Neural cell (in vitro differentiated cells): ENCODE measurements at regions not wholly inside any gene's neighbourhood (a gene's known extent, or its start where the extent isn't known, plus 50 kb on each side); places are given as distances from the start of the nearest gene placed in this dataset.

Source experiments
- H2AFZ ChIP-seq: fragments of 200-600, 300-800 bp; sonication (generic), shearing (Covaris generic); 2 replicates; pipeline ENCODE4 v1.6.0; 2014; ENCODE audit warnings: low read depth, mild to moderate bottlenecking, antibody characterized with exemption, low read length, moderate library complexity
- H3F3A ChIP-seq: fragments of 200-600 bp; shearing (Covaris generic); 2 replicates; pipeline ENCODE4 v1.6.1; 2016; ENCODE audit warnings: mild to moderate bottlenecking, moderate library complexity, mixed read lengths, antibody characterized with exemption, low read length; ENCODE audit not compliant: insufficient read depth, poor library complexity, severe bottlenecking
- H3K27ac ChIP-seq: fragments of 200-600, 300-800 bp; sonication (generic), shearing (Covaris generic); 2 replicates; pipeline ENCODE4 v1.5.1; 2014; ENCODE audit warnings: mild to moderate bottlenecking, low read length, moderate library complexity
- H3K27me3 ChIP-seq: fragments of 300-800, 200-600 bp; sonication (generic), shearing (Covaris generic); 2 replicates; pipeline ENCODE4 v1.6.0; 2014; ENCODE audit warnings: mild to moderate bottlenecking, low read depth, low read length, moderate library complexity; ENCODE audit not compliant: insufficient read depth
- H3K36me3 ChIP-seq: fragments of 300-800, 200-600 bp; sonication (generic), shearing (Covaris generic); 2 replicates; pipeline ENCODE4 v1.5.1; 2014; ENCODE audit warnings: mild to moderate bottlenecking, antibody characterized with exemption, low read length, moderate library complexity; ENCODE audit not compliant: insufficient read depth
- H3K4me2 ChIP-seq: fragments of 300-800, 200-600 bp; sonication (generic), shearing (Covaris generic); 2 replicates; pipeline ENCODE4 v1.6.0; 2014; ENCODE audit warnings: mild to moderate bottlenecking, low read length
- H3K4me3 ChIP-seq: fragments of 300-800, 200-600 bp; sonication (generic), shearing (Covaris generic); 2 replicates; pipeline ENCODE4 v1.5.1; 2014; ENCODE audit warnings: mild to moderate bottlenecking, low read length, moderate library complexity
- H3K79me2 ChIP-seq: fragments of 200-600 bp; shearing (Covaris generic); replicated peaks from 2 replicates; pipeline ENCODE4 v1.6.0; 2014; ENCODE audit warnings: mild to moderate bottlenecking, low read length, moderate library complexity; ENCODE audit not compliant: insufficient read depth
- H3K9ac ChIP-seq: fragments of 300-800, 200-600 bp; sonication (generic), shearing (Covaris generic); 2 replicates; pipeline ENCODE4 v1.6.1; 2016; ENCODE audit warnings: mild to moderate bottlenecking, low read length, mixed read lengths
- H3K9me2 ChIP-seq: fragments of 200-600 bp; shearing (Covaris generic); 2 replicates; pipeline ENCODE4 v1.6.1; 2016; ENCODE audit warnings: mild to moderate bottlenecking, low read length, mixed read lengths; ENCODE audit not compliant: insufficient read depth
- H3K9me3 ChIP-seq: fragments of 200-600, 300-800 bp; sonication (generic), shearing (Covaris generic); 2 replicates; pipeline ENCODE4 v1.6.1; 2016; ENCODE audit warnings: mild to moderate bottlenecking, mixed run types, low read length, moderate library complexity, mixed read lengths
- H4K20me1 ChIP-seq: fragments of 200-600 bp; shearing (Covaris generic); 2 replicates; pipeline ENCODE4 v1.6.1; 2016; ENCODE audit warnings: mild to moderate bottlenecking, mixed run types; ENCODE audit not compliant: insufficient read depth
- CTCF ChIP-seq: fragments of 450-650 bp; IDR thresholded peaks from 2 replicates; pipeline ENCODE4 v1.5.1; 2014; ENCODE audit warnings: antibody characterized with exemption, mild to moderate bottlenecking, moderate library complexity; ENCODE audit not compliant: poor library complexity, severe bottlenecking
- EP300 ChIP-seq: fragments of 450-650 bp; conservative IDR thresholded peaks from 2 replicates; pipeline ENCODE4 v1.6.1; 2014; ENCODE audit warnings: antibody characterized with exemption, mild to moderate bottlenecking, moderate library complexity; ENCODE audit not compliant: poor library complexity, severe bottlenecking
- EZH2 ChIP-seq: fragments of 200-600, 300-800 bp; shearing (Covaris generic), sonication (generic); IDR thresholded peaks from 2 replicates; pipeline ENCODE4 v1.6.1; 2014; ENCODE audit warnings: antibody characterized with exemption, low read length, borderline replicate concordance, mild to moderate bottlenecking; ENCODE audit not compliant: insufficient read depth, poor library complexity, severe bottlenecking
- MXI1 ChIP-seq: fragments of 450-650 bp; conservative IDR thresholded peaks from 2 replicates; pipeline ENCODE4 v1.6.1; 2014; ENCODE audit warnings: antibody characterized with exemption, mild to moderate bottlenecking; ENCODE audit not compliant: poor library complexity, severe bottlenecking
- POLR2AphosphoS5 ChIP-seq: IDR thresholded peaks from 2 replicates; pipeline ENCODE4 v1.6.1; 2012
- RAD21 ChIP-seq: fragments of 450-650 bp; conservative IDR thresholded peaks from 2 replicates; pipeline ENCODE4 v1.6.1; 2014; ENCODE audit warnings: antibody characterized with exemption, mild to moderate bottlenecking, moderate library complexity
- REST ChIP-seq: IDR thresholded peaks from 2 replicates; pipeline ENCODE4 v1.6.1; 2012; ENCODE audit warnings: borderline replicate concordance
- SMC3 ChIP-seq: fragments of 450-650 bp; conservative IDR thresholded peaks from 2 replicates; pipeline ENCODE4 v1.6.1; 2014; ENCODE audit warnings: antibody characterized with exemption, mild to moderate bottlenecking, moderate library complexity; ENCODE audit not compliant: poor library complexity
- TAF1 ChIP-seq: IDR thresholded peaks from 2 replicates; pipeline ENCODE4 v1.6.1; 2012; ENCODE audit warnings: low read depth

- Histone ChIP-seq H3K4me3 (no peak overlapping the region), H2AFZ (no peak overlapping the region), H3K79me2 (no peaks in the 10 kb centered on the region), H3K27ac (no peak overlapping the region), H3F3A (no peaks in the 10 kb centered on the region), H3K36me3 (no peaks in the 10 kb centered on the region), H3K9ac (no peak overlapping the region), H3K9me2 (no peaks in the 10 kb centered on the region), H3K9me3 (no peaks in the 10 kb centered on the region), H4K20me1 (no peaks in the 10 kb centered on the region), H3K27me3 (no peaks in the 10 kb centered on the region), H3K4me2 (no peak overlapping the region)
- no peak for TF ChIP-seq TAF1
- no peak for TF ChIP-seq SMC3
- no peak for TF ChIP-seq RAD21
These were observed 120.3 kb upstream of the USP9X start for GRCh38 chrX:40964633-40965586.

- Histone ChIP-seq H3K27me3 (no peaks in the 10 kb centered on the region), H3K79me2 (no peaks in the 10 kb centered on the region), H3K9me3 (no peaks in the 10 kb centered on the region), H3K9me2 (no peaks in the 10 kb centered on the region), H3K4me3 (no peak overlapping the region), H3K4me2 (no peak overlapping the region), H3K36me3 (no peaks in the 10 kb centered on the region), H2AFZ (no peak overlapping the region), H3F3A (no peaks in the 10 kb centered on the region), H3K9ac (no peak overlapping the region), H3K27ac (no peak overlapping the region), H4K20me1 (no peaks in the 10 kb centered on the region)
- TF ChIP-seq TAF1, result no peak
- TF ChIP-seq CTCF, result no peak
- no peak for TF ChIP-seq MXI1
- no peak for TF ChIP-seq EP300
These were observed 118.9 kb upstream of the USP9X start for GRCh38 chrX:40966213-40966820.

GRCh38 chrX:40968180-40968579, 117.1 kb upstream of the USP9X start:
- Histone ChIP-seq H3F3A (no peaks in the 10 kb centered on the region), H3K27me3 (no peaks in the 10 kb centered on the region), H3K27ac (no peak overlapping the region), H3K36me3 (no peaks in the 10 kb centered on the region), H3K9me2 (no peaks in the 10 kb centered on the region), H3K79me2 (no peaks in the 10 kb centered on the region), H3K9me3 (no peaks in the 10 kb centered on the region), H2AFZ (no peak overlapping the region), H3K9ac (no peak overlapping the region), H3K4me2 (no peak overlapping the region), H4K20me1 (no peaks in the 10 kb centered on the region), H3K4me3 (no peak overlapping the region)
- TF ChIP-seq REST, result no peak
- TF ChIP-seq TAF1, result no peak
- TF ChIP-seq EP300, result no peak
- TF ChIP-seq EZH2, result no peak
- TF ChIP-seq SMC3, result no peak
- no peak for TF ChIP-seq CTCF
- no peak for TF ChIP-seq POLR2AphosphoS5
- no peak for TF ChIP-seq MXI1
- TF ChIP-seq RAD21, result no peak
